ENCODE measurements at regions not wholly inside any gene's neighbourhood (a gene's known extent, or its start where the extent isn't known, plus 50 kb on each side); places are given as distances from the start of the nearest gene placed in this dataset.
"Not testable (repeated sequence)": the region's sequence is repeated elsewhere in the genome, so short reads cannot be mapped to it uniquely, and the experiment has no call there.

GRCh38 chr7:131649003-131649541, 92.6 kb upstream of the PODXL start:
- H3K27me3 ChIP-seq (ENCODE audit: control insufficient read depth, insufficient read depth), result no peaks in the 10 kb centered on the region
- ATAC-seq, result peak; percentile 50 to 62
- H3K27ac ChIP-seq (ENCODE audit: low read length), result no peak overlapping the region
- no peak for DNase-seq
- H3K4me3 ChIP-seq (ENCODE audit: low read length), result no peak overlapping the region
- 28% methylated on average over 5 of the region's 5 CpGs for WGBS
- H3K4me1 ChIP-seq (ENCODE audit: control insufficient read depth, insufficient read depth, low read length), result peaks cover 4% of the 10 kb centered on the region
- H3K9me3 ChIP-seq (ENCODE audit: control insufficient read depth, low read length), result no peaks in the 10 kb centered on the region
- intact Hi-C loops (cut with DNase I), result no loop called here

- 48% methylated on average over 3 of the region's 3 CpGs for WGBS
- no peak for DNase-seq
- H3K27ac ChIP-seq (ENCODE audit: low read length), result no peak overlapping the region
These were observed 92.1 kb upstream of the PODXL start for GRCh38 chr7:131648491-131648890.

GRCh38 chr7:131646203-131646602, 89.8 kb upstream of the PODXL start:
- intact Hi-C loops (cut with DNase I), result no loop called here
- no peak for ATAC-seq
- H3K27me3 ChIP-seq (ENCODE audit: control insufficient read depth, insufficient read depth), result no peaks in the 10 kb centered on the region

More at GRCh38 chr7:131648491-131648890, 92.1 kb upstream of the PODXL start:
- peak; percentile 44 to 77 for ATAC-seq
- Histone ChIP-seq H3K4me1 (ENCODE audit: control insufficient read depth, insufficient read depth, low read length) (no peaks in the 10 kb centered on the region), H3K27me3 (ENCODE audit: control insufficient read depth, insufficient read depth) (no peaks in the 10 kb centered on the region), H3K4me3 (ENCODE audit: low read length) (no peak overlapping the region), H3K9me3 (ENCODE audit: control insufficient read depth, low read length) (no peaks in the 10 kb centered on the region)
- intact Hi-C loops (cut with DNase I), result no loop called here

GRCh38 chr7:131642429-131642828, 86.0 kb upstream of the PODXL start:
- H3K4me1 ChIP-seq (ENCODE audit: control insufficient read depth, insufficient read depth, low read length), result no peaks in the 10 kb centered on the region
- no peak overlapping the region for H3K27ac ChIP-seq (ENCODE audit: low read length)
- ATAC-seq (peak in 1 of 2 donors; percentile 17), DNase-seq (no peak)
- H3K4me3 ChIP-seq (ENCODE audit: low read length), result no peak overlapping the region
- H3K9me3 ChIP-seq (ENCODE audit: control insufficient read depth, low read length), result no peaks in the 10 kb centered on the region
- WGBS, result 67% methylated on average over 3 of the region's 3 CpGs
- intact Hi-C loops (cut with DNase I), result no loop called here
- no peaks in the 10 kb centered on the region for H3K27me3 ChIP-seq (ENCODE audit: control insufficient read depth, insufficient read depth)

More at GRCh38 chr7:131646203-131646602, 89.8 kb upstream of the PODXL start:
- H3K27ac ChIP-seq (ENCODE audit: low read length), result no peak overlapping the region
- H3K4me3 ChIP-seq (ENCODE audit: low read length), result no peak overlapping the region
- H3K9me3 ChIP-seq (ENCODE audit: control insufficient read depth, low read length), result no peaks in the 10 kb centered on the region
- no peaks in the 10 kb centered on the region for H3K4me1 ChIP-seq (ENCODE audit: control insufficient read depth, insufficient read depth, low read length)
- 96% methylated on average over 4 of the region's 4 CpGs for WGBS
- DNase-seq, result no peak

GRCh38 chr7:131640686-131641085, 84.3 kb upstream of the PODXL start:
- H3K4me1 ChIP-seq (ENCODE audit: control insufficient read depth, insufficient read depth, low read length), result peaks cover 2% of the 10 kb centered on the region
- no peaks in the 10 kb centered on the region for H3K9me3 ChIP-seq (ENCODE audit: control insufficient read depth, low read length)
- ATAC-seq (no peak), DNase-seq (no peak)
- H3K27ac ChIP-seq (ENCODE audit: low read length), result no peak overlapping the region
- WGBS, result 73% methylated on average over 5 of the region's 5 CpGs
- intact Hi-C loops (cut with DNase I), result no loop called here
- H3K4me3 ChIP-seq (ENCODE audit: low read length), result no peak overlapping the region
- no peaks in the 10 kb centered on the region for H3K27me3 ChIP-seq (ENCODE audit: control insufficient read depth, insufficient read depth)

- WGBS, result 83% methylated on average over 10 of the region's 10 CpGs
- H3K4me1 ChIP-seq (ENCODE audit: control insufficient read depth, insufficient read depth, low read length), result peaks cover 2% of the 10 kb centered on the region
- DNase-seq (no peak), ATAC-seq (no peak)
- no peaks in the 10 kb centered on the region for H3K9me3 ChIP-seq (ENCODE audit: control insufficient read depth, low read length)
- H3K27ac ChIP-seq (ENCODE audit: low read length), result no peak overlapping the region
- H3K27me3 ChIP-seq (ENCODE audit: control insufficient read depth, insufficient read depth), result no peaks in the 10 kb centered on the region
- no peak overlapping the region for H3K4me3 ChIP-seq (ENCODE audit: low read length)
- intact Hi-C loops (cut with DNase I), result no loop called here
These were observed 82.4 kb upstream of the PODXL start for GRCh38 chr7:131638641-131639430.

GRCh38 chr7:131637859-131638258, 81.4 kb upstream of the PODXL start:
- intact Hi-C loops (cut with DNase I), result no loop called here
- WGBS, result 85% methylated on average over 8 of the region's 8 CpGs
- no peak for DNase-seq

GRCh38 chr7:131636092-131636491, 79.7 kb upstream of the PODXL start:
- Histone ChIP-seq H3K27ac (ENCODE audit: low read length) (no peak overlapping the region), H3K27me3 (ENCODE audit: control insufficient read depth, insufficient read depth) (no peaks in the 10 kb centered on the region), H3K4me3 (ENCODE audit: low read length) (no peak overlapping the region), H3K9me3 (ENCODE audit: control insufficient read depth, low read length) (no peaks in the 10 kb centered on the region), H3K4me1 (ENCODE audit: control insufficient read depth, insufficient read depth, low read length) (peaks cover 7% of the 10 kb centered on the region)
- DNase-seq (peak; percentile 80 to 88 (median 85)), ATAC-seq (peak; percentile 90 to 92)
- intact Hi-C loops (cut with DNase I), result no loop called here
- WGBS, result 43% methylated on average over 13 of the region's 13 CpGs

More at GRCh38 chr7:131637859-131638258, 81.4 kb upstream of the PODXL start:
- Histone ChIP-seq H3K4me1 (ENCODE audit: control insufficient read depth, insufficient read depth, low read length) (peaks cover 7% of the 10 kb centered on the region), H3K27me3 (ENCODE audit: control insufficient read depth, insufficient read depth) (no peaks in the 10 kb centered on the region), H3K9me3 (ENCODE audit: control insufficient read depth, low read length) (no peaks in the 10 kb centered on the region), H3K4me3 (ENCODE audit: low read length) (no peak overlapping the region), H3K27ac (ENCODE audit: low read length) (no peak overlapping the region)
- ATAC-seq, result no peak

- H3K9me3 ChIP-seq (ENCODE audit: control insufficient read depth, low read length); H3K27me3 ChIP-seq (ENCODE audit: control insufficient read depth, insufficient read depth); DNase-seq; intact Hi-C loops (cut with DNase I); ATAC-seq; H3K27ac ChIP-seq (ENCODE audit: low read length); H3K4me3 ChIP-seq (ENCODE audit: low read length): not testable (repeated sequence)
- H3K4me1 ChIP-seq (ENCODE audit: control insufficient read depth, insufficient read depth, low read length), result peaks cover 14% of the 10 kb centered on the region
These were observed 77.8 kb upstream of the PODXL start for GRCh38 chr7:131634197-131634596.

GRCh38 chr7:131633342-131633843, 77.0 kb upstream of the PODXL start:
- intact Hi-C loops (cut with DNase I), result no loop called here
- H3K4me1 ChIP-seq (ENCODE audit: control insufficient read depth, insufficient read depth, low read length), result peaks cover 17% of the 10 kb centered on the region
- ATAC-seq, result peak; percentile 25 to 58

GRCh38 chr7:131630427-131630826, 74.0 kb upstream of the PODXL start:
- no peak overlapping the region for H3K27ac ChIP-seq (ENCODE audit: low read length)
- no peak for ATAC-seq
- H3K9me3 ChIP-seq (ENCODE audit: control insufficient read depth, low read length), result no peaks in the 10 kb centered on the region
- intact Hi-C loops (cut with DNase I), result no loop called here
- no peaks in the 10 kb centered on the region for H3K27me3 ChIP-seq (ENCODE audit: control insufficient read depth, insufficient read depth)
- 76% methylated on average over 4 of the region's 4 CpGs for WGBS
- H3K4me3 ChIP-seq (ENCODE audit: low read length), result no peak overlapping the region
- H3K4me1 ChIP-seq (ENCODE audit: control insufficient read depth, insufficient read depth, low read length), result peaks cover 24% of the 10 kb centered on the region
- DNase-seq, result no peak

More at GRCh38 chr7:131633342-131633843, 77.0 kb upstream of the PODXL start:
- H3K27me3 ChIP-seq (ENCODE audit: control insufficient read depth, insufficient read depth), result no peaks in the 10 kb centered on the region
- peak overlapping the region; percentile 49 for H3K27ac ChIP-seq (ENCODE audit: low read length)
- H3K9me3 ChIP-seq (ENCODE audit: control insufficient read depth, low read length), result no peaks in the 10 kb centered on the region
- 46% methylated on average over 7 of the region's 7 CpGs for WGBS
- H3K4me3 ChIP-seq (ENCODE audit: low read length), result no peak overlapping the region
- peak; percentile 52 to 79 (median 71) for DNase-seq

Measured in right cardiac atrium (tissue), 5 donors.